ENCODE measurements at regions not wholly inside any gene's neighbourhood (a gene's known extent, or its start where the extent isn't known, plus 50 kb on each side); places are given as distances from the start of the nearest gene placed in this dataset.

DNA sequence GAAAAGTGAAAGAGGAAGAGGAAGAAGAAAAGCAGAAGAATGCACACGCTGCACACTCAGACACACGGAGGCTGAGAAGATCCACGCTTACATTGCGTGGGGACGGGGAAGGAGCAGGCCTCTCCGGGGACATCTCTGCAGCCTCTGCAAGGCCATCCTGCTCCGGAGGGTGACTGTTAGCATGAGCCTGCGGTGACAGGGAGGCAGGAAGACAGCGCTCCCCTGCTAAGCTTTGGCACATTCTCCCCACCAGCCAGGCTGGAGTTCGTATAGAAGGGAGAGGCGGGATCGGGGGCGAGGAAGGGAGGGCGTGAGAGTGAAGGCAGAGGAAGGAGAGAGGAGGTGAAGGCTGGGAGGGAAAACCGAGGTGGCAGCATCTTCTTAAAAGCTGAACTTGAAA, 366.0 kb upstream of the SHH start:
- H3K9ac ChIP-seq (replicated peaks; ENCODE audit: extremely low read depth, insufficient read depth, low read length): no peak overlapping the region
- no peak for DNase-seq (ENCODE audit: low read depth, low spot score)
- dilution Hi-C loops (cut with MboI; ENCODE audit: extremely low pct_ligation_motif_present, low sequenced_read_pairs) (no loop called here), intact Hi-C loops (cut with micrococcal nuclease) (no loop called here)
- ChIA-PET POLR2A (no interaction called here), CTCF (no interaction called here)
- no peak overlapping the region for H3K27ac ChIP-seq (ENCODE audit: insufficient read depth, low read depth, low read length)
- no peaks in the 10 kb centered on the region for H3K9me3 ChIP-seq (replicated peaks; ENCODE audit: control insufficient read depth, insufficient read depth, low read length)
- no peaks in the 10 kb centered on the region for H3K36me3 ChIP-seq (ENCODE audit: control insufficient read depth in 2 of 2, extremely low read depth in 1 of 2, insufficient read depth in 2 of 2, low read length in 2 of 2)
- no peaks in the 10 kb centered on the region for H3K27me3 ChIP-seq (ENCODE audit: control insufficient read depth in 2 of 2, insufficient read depth in 2 of 2, low read length in 2 of 2)
- no peak overlapping the region for H2AFZ ChIP-seq (ENCODE audit: low read depth, low read length)
- no peaks in the 10 kb centered on the region for H3K9me1 ChIP-seq (replicated peaks; ENCODE audit: control insufficient read depth, extremely low read depth, insufficient read depth, low read length)
- H3K4me2 ChIP-seq (ENCODE audit: insufficient read depth, low read length): no peak overlapping the region
- FAIRE-seq: no peak
- H3K4me3 ChIP-seq (replicated peaks in 1 of 3; ENCODE audit: insufficient read depth in 1 of 3, low read depth in 1 of 3, low read length in 3 of 3): no peak overlapping the region
- no peaks in the 10 kb centered on the region for H3K4me1 ChIP-seq (ENCODE audit: control insufficient read depth, extremely low read depth, insufficient read depth, low read length)
- BruUV-seq (replicated peaks): no TSS peak
- no peaks in the 10 kb centered on the region for H4K20me1 ChIP-seq (replicated peaks; ENCODE audit: control insufficient read depth, extremely low read depth, insufficient read depth, low read length)
- H3K79me2 ChIP-seq (ENCODE audit: control insufficient read depth, insufficient read depth, low read length): no peaks in the 10 kb centered on the region
- no peak for TF ChIP-seq MYC (IDR thresholded peaks at IDR 0.05; ENCODE audit: low read depth, low read length)

DNA sequence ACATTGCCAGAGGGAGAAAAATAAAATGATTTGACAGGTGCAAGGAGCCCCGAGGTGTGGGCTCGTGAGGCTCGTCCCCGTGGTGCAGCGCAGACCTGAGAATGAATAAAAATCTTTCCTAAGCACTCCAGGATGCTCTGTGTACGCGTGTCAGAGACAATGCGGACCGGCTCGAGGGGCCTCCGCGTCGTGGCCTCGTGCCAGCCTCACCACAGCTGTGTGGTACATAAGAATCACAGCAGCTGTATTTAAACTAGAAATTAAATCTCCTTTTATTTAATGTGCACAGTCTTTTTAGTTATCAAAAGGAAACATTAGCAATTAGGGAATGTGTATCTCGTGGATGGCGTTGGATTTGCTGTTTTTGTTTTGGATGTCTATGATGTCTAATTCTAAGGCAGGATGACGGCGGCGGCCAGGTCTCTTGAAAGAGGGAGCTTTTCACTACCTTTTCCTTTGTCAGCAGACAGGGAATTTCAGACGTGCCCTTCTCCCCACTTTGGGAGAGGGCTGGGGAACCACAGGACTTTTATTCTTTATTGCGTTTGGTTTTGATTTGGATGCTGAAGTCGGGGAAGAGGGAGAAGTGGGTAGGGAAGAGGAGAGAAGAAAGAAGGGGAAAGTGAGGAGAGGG, 365.3 kb upstream of the SHH start:
- FAIRE-seq: no peak
- Histone ChIP-seq H3K36me3 (ENCODE audit: control insufficient read depth in 2 of 2, extremely low read depth in 1 of 2, insufficient read depth in 2 of 2, low read length in 2 of 2) (no peaks in the 10 kb centered on the region), H3K9ac (replicated peaks; ENCODE audit: extremely low read depth, insufficient read depth, low read length) (no peak overlapping the region), H3K9me1 (replicated peaks; ENCODE audit: control insufficient read depth, extremely low read depth, insufficient read depth, low read length) (no peaks in the 10 kb centered on the region), H3K27me3 (ENCODE audit: control insufficient read depth in 2 of 2, insufficient read depth in 2 of 2, low read length in 2 of 2) (no peaks in the 10 kb centered on the region), H3K4me1 (ENCODE audit: control insufficient read depth, extremely low read depth, insufficient read depth, low read length) (no peaks in the 10 kb centered on the region), H3K79me2 (ENCODE audit: control insufficient read depth, insufficient read depth, low read length) (no peaks in the 10 kb centered on the region), H3K4me3 (replicated peaks in 1 of 3; ENCODE audit: insufficient read depth in 1 of 3, low read depth in 1 of 3, low read length in 3 of 3) (no peak overlapping the region), H3K9me3 (replicated peaks; ENCODE audit: control insufficient read depth, insufficient read depth, low read length) (no peaks in the 10 kb centered on the region), H2AFZ (ENCODE audit: low read depth, low read length) (no peak overlapping the region), H3K27ac (ENCODE audit: insufficient read depth, low read depth, low read length) (no peak overlapping the region), H4K20me1 (replicated peaks; ENCODE audit: control insufficient read depth, extremely low read depth, insufficient read depth, low read length) (no peaks in the 10 kb centered on the region), H3K4me2 (ENCODE audit: insufficient read depth, low read length) (no peak overlapping the region)
- no peak for DNase-seq (ENCODE audit: low read depth, low spot score)
- intact Hi-C loops (cut with micrococcal nuclease) (no loop called here), dilution Hi-C loops (cut with MboI; ENCODE audit: extremely low pct_ligation_motif_present, low sequenced_read_pairs) (no loop called here)
- no TSS peak for BruUV-seq (replicated peaks)
- CTCF ChIA-PET: no interaction called here
- no peak for TF ChIP-seq GATA2 (IDR thresholded peaks at IDR 0.05; ENCODE audit: insufficient read depth, insufficient read length, low read depth, low read length)
- TF ChIP-seq EZH2 (IDR thresholded peaks at IDR 0.05; ENCODE audit: borderline replicate concordance, low read depth, low read length, severe bottlenecking): no peak
- TF ChIP-seq FOS (IDR thresholded peaks at IDR 0.05; ENCODE audit: borderline replicate concordance, insufficient read depth, low read length): no peak
- no peak for TF ChIP-seq POLR2A (IDR thresholded peaks at IDR 0.05; ENCODE audit: low read depth, low read length)
- TF ChIP-seq, protein P1, sequence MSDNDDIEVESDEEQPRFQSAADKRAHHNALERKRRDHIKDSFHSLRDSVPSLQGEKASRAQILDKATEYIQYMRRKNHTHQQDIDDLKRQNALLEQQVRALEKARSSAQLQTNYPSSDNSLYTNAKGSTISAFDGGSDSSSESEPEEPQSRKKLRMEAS (IDR thresholded peaks at IDR 0.05; ENCODE audit: insufficient read depth, insufficient read length): no peak
- TF ChIP-seq POLR2AphosphoS5 (IDR thresholded peaks at IDR 0.05; ENCODE audit: insufficient read depth, low read depth, low read length): no peak
- TF ChIP-seq JUN (IDR thresholded peaks at IDR 0.05; ENCODE audit: borderline replicate concordance, insufficient read depth, insufficient read length, low read depth): no peak
- TF ChIP-seq MYC (IDR thresholded peaks at IDR 0.05; ENCODE audit: low read depth, low read length): no peak
- TF ChIP-seq, protein P2, sequence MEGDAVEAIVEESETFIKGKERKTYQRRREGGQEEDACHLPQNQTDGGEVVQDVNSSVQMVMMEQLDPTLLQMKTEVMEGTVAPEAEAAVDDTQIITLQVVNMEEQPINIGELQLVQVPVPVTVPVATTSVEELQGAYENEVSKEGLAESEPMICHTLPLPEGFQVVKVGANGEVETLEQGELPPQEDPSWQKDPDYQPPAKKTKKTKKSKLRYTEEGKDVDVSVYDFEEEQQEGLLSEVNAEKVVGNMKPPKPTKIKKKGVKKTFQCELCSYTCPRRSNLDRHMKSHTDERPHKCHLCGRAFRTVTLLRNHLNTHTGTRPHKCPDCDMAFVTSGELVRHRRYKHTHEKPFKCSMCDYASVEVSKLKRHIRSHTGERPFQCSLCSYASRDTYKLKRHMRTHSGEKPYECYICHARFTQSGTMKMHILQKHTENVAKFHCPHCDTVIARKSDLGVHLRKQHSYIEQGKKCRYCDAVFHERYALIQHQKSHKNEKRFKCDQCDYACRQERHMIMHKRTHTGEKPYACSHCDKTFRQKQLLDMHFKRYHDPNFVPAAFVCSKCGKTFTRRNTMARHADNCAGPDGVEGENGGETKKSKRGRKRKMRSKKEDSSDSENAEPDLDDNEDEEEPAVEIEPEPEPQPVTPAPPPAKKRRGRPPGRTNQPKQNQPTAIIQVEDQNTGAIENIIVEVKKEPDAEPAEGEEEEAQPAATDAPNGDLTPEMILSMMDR (IDR thresholded peaks at IDR 0.05; ENCODE audit: extremely low read depth in 1 of 2, insufficient read depth in 1 of 2, low read depth in 1 of 2, low read length in 2 of 2): no peak
- POLR2A ChIA-PET: no interaction called here
